ENCODE measurements at regions not wholly inside any gene's neighbourhood (a gene's known extent, or its start where the extent isn't known, plus 50 kb on each side); places are given as distances from the start of the nearest gene placed in this dataset.
"Not testable (repeated sequence)": the region's sequence is repeated elsewhere in the genome, so short reads cannot be mapped to it uniquely, and the experiment has no call there.

- Histone ChIP-seq H3K79me2 (ENCODE audit: insufficient read depth, low read length) (no peaks in the 10 kb centered on the region), H3K9me3 (ENCODE audit: low read depth, low read length) (no peaks in the 10 kb centered on the region), H3K4me3 (ENCODE audit: insufficient read depth, low read length) (no peak overlapping the region), H2AFZ (ENCODE audit: low read length) (no peak overlapping the region), H3K4me1 (ENCODE audit: insufficient read depth, low read length) (no peaks in the 10 kb centered on the region), H3K27ac (ENCODE audit: low read depth, low read length) (no peak overlapping the region), H3K36me3 (ENCODE audit: insufficient read depth, low read length) (no peaks in the 10 kb centered on the region), H3K27me3 (ENCODE audit: insufficient read depth, low read length) (no peaks in the 10 kb centered on the region), H3K4me2 (ENCODE audit: insufficient read depth, low read length) (no peak overlapping the region), H4K20me1 (ENCODE audit: insufficient read depth, low read length) (no peaks in the 10 kb centered on the region)
- no peak for TF ChIP-seq CTCF (IDR thresholded peaks at IDR 0.05; ENCODE audit: extremely low read depth, low read depth, low read length)
- DNase-seq (ENCODE audit: insufficient read length, low spot score, missing footprints), result no peak
Observed at GRCh38 chr9:12329623-12329985, 363.6 kb upstream of the TYRP1 start.

- not testable (repeated sequence) for H3K4me2 ChIP-seq (ENCODE audit: insufficient read depth, low read length); DNase-seq (ENCODE audit: insufficient read length, low spot score, missing footprints); H3K9me3 ChIP-seq (ENCODE audit: low read depth, low read length); H2AFZ ChIP-seq (ENCODE audit: low read length); H3K36me3 ChIP-seq (ENCODE audit: insufficient read depth, low read length); H3K27ac ChIP-seq (ENCODE audit: low read depth, low read length); H3K79me2 ChIP-seq (ENCODE audit: insufficient read depth, low read length); H3K4me1 ChIP-seq (ENCODE audit: insufficient read depth, low read length); H3K4me3 ChIP-seq (ENCODE audit: insufficient read depth, low read length); H4K20me1 ChIP-seq (ENCODE audit: insufficient read depth, low read length); H3K27me3 ChIP-seq (ENCODE audit: insufficient read depth, low read length)
Observed at GRCh38 chr9:12333966-12334365, 359.2 kb upstream of the TYRP1 start.

- TF ChIP-seq CTCF (IDR thresholded peaks at IDR 0.05; ENCODE audit: extremely low read depth, low read depth, low read length), result no peak
- Histone ChIP-seq H3K4me1 (ENCODE audit: insufficient read depth, low read length) (no peaks in the 10 kb centered on the region), H3K9me3 (ENCODE audit: low read depth, low read length) (peaks cover 2% of the 10 kb centered on the region), H3K27ac (ENCODE audit: low read depth, low read length) (no peak overlapping the region), H3K4me2 (ENCODE audit: insufficient read depth, low read length) (no peak overlapping the region), H3K4me3 (ENCODE audit: insufficient read depth, low read length) (no peak overlapping the region), H4K20me1 (ENCODE audit: insufficient read depth, low read length) (no peaks in the 10 kb centered on the region), H3K79me2 (ENCODE audit: insufficient read depth, low read length) (no peaks in the 10 kb centered on the region), H3K36me3 (ENCODE audit: insufficient read depth, low read length) (no peaks in the 10 kb centered on the region), H2AFZ (ENCODE audit: low read length) (no peak overlapping the region), H3K27me3 (ENCODE audit: insufficient read depth, low read length) (no peaks in the 10 kb centered on the region)
- no peak for DNase-seq (ENCODE audit: insufficient read length, low spot score, missing footprints)
Observed at GRCh38 chr9:12350775-12351174, 342.4 kb upstream of the TYRP1 start.

GRCh38 chr9:12351293-12352044 lies 341.7 kb upstream of the TYRP1 start:
- Histone ChIP-seq H4K20me1 (ENCODE audit: insufficient read depth, low read length) (no peaks in the 10 kb centered on the region), H3K4me3 (ENCODE audit: insufficient read depth, low read length) (no peak overlapping the region), H3K79me2 (ENCODE audit: insufficient read depth, low read length) (no peaks in the 10 kb centered on the region), H3K27ac (ENCODE audit: low read depth, low read length) (no peak overlapping the region), H3K4me2 (ENCODE audit: insufficient read depth, low read length) (no peak overlapping the region), H2AFZ (ENCODE audit: low read length) (no peak overlapping the region), H3K36me3 (ENCODE audit: insufficient read depth, low read length) (no peaks in the 10 kb centered on the region), H3K4me1 (ENCODE audit: insufficient read depth, low read length) (no peaks in the 10 kb centered on the region), H3K9me3 (ENCODE audit: low read depth, low read length) (peaks cover 2% of the 10 kb centered on the region), H3K27me3 (ENCODE audit: insufficient read depth, low read length) (no peaks in the 10 kb centered on the region)
- TF ChIP-seq CTCF (IDR thresholded peaks at IDR 0.05; ENCODE audit: extremely low read depth, low read depth, low read length), result no peak
- no peak for DNase-seq (ENCODE audit: insufficient read length, low spot score, missing footprints)

Data from osteoblast (primary cell).